ENCODE measurements at regions not wholly inside any gene's neighbourhood (a gene's known extent, or its start where the extent isn't known, plus 50 kb on each side); places are given as distances from the start of the nearest gene placed in this dataset.

DNA sequence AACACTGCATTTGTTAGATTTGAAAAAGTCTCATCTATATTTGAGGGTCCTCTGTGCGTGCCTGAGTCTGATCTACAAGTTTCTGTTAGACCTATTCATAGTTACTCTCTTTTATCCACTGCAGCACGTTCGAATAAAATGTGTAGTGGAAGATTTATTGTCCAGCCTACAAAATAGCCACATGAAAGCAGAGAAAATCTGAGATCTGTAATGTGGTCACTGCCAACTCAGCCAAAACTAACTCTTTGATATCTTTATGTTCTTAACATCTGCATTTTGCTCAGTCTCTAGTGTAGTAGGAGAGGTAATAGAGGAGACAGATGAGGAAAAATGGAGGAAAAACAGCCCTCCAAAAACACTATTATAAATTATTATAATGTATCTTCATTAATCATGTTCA is 354.0 kb downstream of the NPR3 start:
- TF ChIP-seq, protein P1, sequence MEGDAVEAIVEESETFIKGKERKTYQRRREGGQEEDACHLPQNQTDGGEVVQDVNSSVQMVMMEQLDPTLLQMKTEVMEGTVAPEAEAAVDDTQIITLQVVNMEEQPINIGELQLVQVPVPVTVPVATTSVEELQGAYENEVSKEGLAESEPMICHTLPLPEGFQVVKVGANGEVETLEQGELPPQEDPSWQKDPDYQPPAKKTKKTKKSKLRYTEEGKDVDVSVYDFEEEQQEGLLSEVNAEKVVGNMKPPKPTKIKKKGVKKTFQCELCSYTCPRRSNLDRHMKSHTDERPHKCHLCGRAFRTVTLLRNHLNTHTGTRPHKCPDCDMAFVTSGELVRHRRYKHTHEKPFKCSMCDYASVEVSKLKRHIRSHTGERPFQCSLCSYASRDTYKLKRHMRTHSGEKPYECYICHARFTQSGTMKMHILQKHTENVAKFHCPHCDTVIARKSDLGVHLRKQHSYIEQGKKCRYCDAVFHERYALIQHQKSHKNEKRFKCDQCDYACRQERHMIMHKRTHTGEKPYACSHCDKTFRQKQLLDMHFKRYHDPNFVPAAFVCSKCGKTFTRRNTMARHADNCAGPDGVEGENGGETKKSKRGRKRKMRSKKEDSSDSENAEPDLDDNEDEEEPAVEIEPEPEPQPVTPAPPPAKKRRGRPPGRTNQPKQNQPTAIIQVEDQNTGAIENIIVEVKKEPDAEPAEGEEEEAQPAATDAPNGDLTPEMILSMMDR (IDR thresholded peaks at IDR 0.05): no peak
- TF ChIP-seq, protein P2, sequence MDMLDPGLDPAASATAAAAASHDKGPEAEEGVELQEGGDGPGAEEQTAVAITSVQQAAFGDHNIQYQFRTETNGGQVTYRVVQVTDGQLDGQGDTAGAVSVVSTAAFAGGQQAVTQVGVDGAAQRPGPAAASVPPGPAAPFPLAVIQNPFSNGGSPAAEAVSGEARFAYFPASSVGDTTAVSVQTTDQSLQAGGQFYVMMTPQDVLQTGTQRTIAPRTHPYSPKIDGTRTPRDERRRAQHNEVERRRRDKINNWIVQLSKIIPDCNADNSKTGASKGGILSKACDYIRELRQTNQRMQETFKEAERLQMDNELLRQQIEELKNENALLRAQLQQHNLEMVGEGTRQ (IDR thresholded peaks at IDR 0.05): no peak
- no peak for TF ChIP-seq HOXB5 (CRISPR knock-in tag; IDR thresholded peaks at IDR 0.05)
- TF ChIP-seq SREBF2 (IDR thresholded peaks at IDR 0.05): no peak
- no peak for TF ChIP-seq CBX8 (IDR thresholded peaks at IDR 0.05)
- TF ChIP-seq KDM5A (IDR thresholded peaks at IDR 0.05): no peak
- TF ChIP-seq, protein P3, sequence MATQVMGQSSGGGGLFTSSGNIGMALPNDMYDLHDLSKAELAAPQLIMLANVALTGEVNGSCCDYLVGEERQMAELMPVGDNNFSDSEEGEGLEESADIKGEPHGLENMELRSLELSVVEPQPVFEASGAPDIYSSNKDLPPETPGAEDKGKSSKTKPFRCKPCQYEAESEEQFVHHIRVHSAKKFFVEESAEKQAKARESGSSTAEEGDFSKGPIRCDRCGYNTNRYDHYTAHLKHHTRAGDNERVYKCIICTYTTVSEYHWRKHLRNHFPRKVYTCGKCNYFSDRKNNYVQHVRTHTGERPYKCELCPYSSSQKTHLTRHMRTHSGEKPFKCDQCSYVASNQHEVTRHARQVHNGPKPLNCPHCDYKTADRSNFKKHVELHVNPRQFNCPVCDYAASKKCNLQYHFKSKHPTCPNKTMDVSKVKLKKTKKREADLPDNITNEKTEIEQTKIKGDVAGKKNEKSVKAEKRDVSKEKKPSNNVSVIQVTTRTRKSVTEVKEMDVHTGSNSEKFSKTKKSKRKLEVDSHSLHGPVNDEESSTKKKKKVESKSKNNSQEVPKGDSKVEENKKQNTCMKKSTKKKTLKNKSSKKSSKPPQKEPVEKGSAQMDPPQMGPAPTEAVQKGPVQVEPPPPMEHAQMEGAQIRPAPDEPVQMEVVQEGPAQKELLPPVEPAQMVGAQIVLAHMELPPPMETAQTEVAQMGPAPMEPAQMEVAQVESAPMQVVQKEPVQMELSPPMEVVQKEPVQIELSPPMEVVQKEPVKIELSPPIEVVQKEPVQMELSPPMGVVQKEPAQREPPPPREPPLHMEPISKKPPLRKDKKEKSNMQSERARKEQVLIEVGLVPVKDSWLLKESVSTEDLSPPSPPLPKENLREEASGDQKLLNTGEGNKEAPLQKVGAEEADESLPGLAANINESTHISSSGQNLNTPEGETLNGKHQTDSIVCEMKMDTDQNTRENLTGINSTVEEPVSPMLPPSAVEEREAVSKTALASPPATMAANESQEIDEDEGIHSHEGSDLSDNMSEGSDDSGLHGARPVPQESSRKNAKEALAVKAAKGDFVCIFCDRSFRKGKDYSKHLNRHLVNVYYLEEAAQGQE (IDR thresholded peaks at IDR 0.05): no peak
- TF ChIP-seq JUNB (IDR thresholded peaks at IDR 0.05): no peak

All from A549 (cell line).